PFSK-1 (cell line): ENCODE measurements at regions not wholly inside any gene's neighbourhood (a gene's known extent, or its start where the extent isn't known, plus 50 kb on each side); places are given as distances from the start of the nearest gene placed in this dataset.

Experiments used
- FOXP2 ChIP-seq: optimal IDR thresholded peaks from 2 replicates; pipeline ENCODE3; 2011; ENCODE audit warnings: borderline replicate concordance, control low read depth, inconsistent platforms; ENCODE audit not compliant: insufficient read depth; ENCODE audit errors: extremely low read length, extremely low read depth
- POLR2AphosphoS5 ChIP-seq: IDR thresholded peaks from 2 replicates; pipeline ENCODE4 v1.6.1; 2012; ENCODE audit warnings: low read depth, mild to moderate bottlenecking, control low read depth, low read length, moderate library complexity
- REST ChIP-seq, 2 experiments: IDR thresholded peaks; 2 replicates each; pipeline versions ENCODE4 v1.6.1 to v1.8.0; 2011 to 2012; ENCODE audit warnings: low read depth in 2 of 2, low read length in 2 of 2, control low read depth in 1 of 2, inconsistent platforms in 1 of 2, mild to moderate bottlenecking in 1 of 2, moderate library complexity in 1 of 2; ENCODE audit not compliant: insufficient read depth in 1 of 2
- SIN3A ChIP-seq: IDR thresholded peaks from 2 replicates; pipeline ENCODE4 v1.6.1; 2012; ENCODE audit warnings: mild to moderate bottlenecking, low read length, moderate library complexity, borderline replicate concordance; ENCODE audit not compliant: insufficient read depth
- TAF1 ChIP-seq: IDR thresholded peaks from 2 replicates; pipeline ENCODE4 v1.6.1; 2012; ENCODE audit warnings: low read length, control low read depth, borderline replicate concordance; ENCODE audit not compliant: insufficient read depth

GRCh38 chr14:98864211-98864610 lies 407.8 kb downstream of the BCL11B start:
- TF ChIP-seq POLR2AphosphoS5 (no peak), TAF1 (no peak)

- TF ChIP-seq TAF1 = no peak
Observed at GRCh38 chr14:98867146-98867545, 404.9 kb downstream of the BCL11B start.

GRCh38 chr14:98867726-98868125 lies 404.3 kb downstream of the BCL11B start:
- no peak for TF ChIP-seq FOXP2
- no peak for TF ChIP-seq SIN3A
- TF ChIP-seq POLR2AphosphoS5 = no peak
- no peak for TF ChIP-seq REST (IDR thresholded peaks at IDR 0.05; ENCODE audit: insufficient read depth in 1 of 2, low read depth in 2 of 2, low read length in 2 of 2)
- no peak for TF ChIP-seq TAF1

GRCh38 chr14:98868866-98869265 lies 403.1 kb downstream of the BCL11B start:
- TF ChIP-seq FOXP2 = no peak
- no peak for TF ChIP-seq POLR2AphosphoS5
- TF ChIP-seq SIN3A = no peak
- no peak for TF ChIP-seq TAF1
- TF ChIP-seq REST (IDR thresholded peaks at IDR 0.05; ENCODE audit: insufficient read depth in 1 of 2, low read depth in 2 of 2, low read length in 2 of 2) = no peak

GRCh38 chr14:98871796-98872195 lies 400.2 kb downstream of the BCL11B start:
- TF ChIP-seq FOXP2 = no peak
- TF ChIP-seq POLR2AphosphoS5 = no peak
- no peak for TF ChIP-seq REST (IDR thresholded peaks at IDR 0.05; ENCODE audit: insufficient read depth in 1 of 2, low read depth in 2 of 2, low read length in 2 of 2)
- TF ChIP-seq SIN3A = no peak
- TF ChIP-seq TAF1 = no peak

GRCh38 chr14:98877065-98877464 lies 394.9 kb downstream of the BCL11B start:
- TF ChIP-seq SIN3A (no peak), POLR2AphosphoS5 (no peak), TAF1 (no peak), REST (IDR thresholded peaks at IDR 0.05; ENCODE audit: insufficient read depth in 1 of 2, low read depth in 2 of 2, low read length in 2 of 2) (no peak), FOXP2 (no peak)
